Duodenal mucosa (tissue), 2 donors: ENCODE measurements at regions not wholly inside any gene's neighbourhood (a gene's known extent, or its start where the extent isn't known, plus 50 kb on each side); places are given as distances from the start of the nearest gene placed in this dataset.

Experiments
- H3K27ac ChIP-seq: one replicate; pipeline ENCODE4 v1.7.0; 2013; ENCODE audit warnings: low read depth, low read length
- H3K27me3 ChIP-seq, 2 donors: one replicate each; pipeline ENCODE4 v1.7.0; 2013; ENCODE audit warnings: low read length in 2 of 2, control low read depth in 1 of 2; ENCODE audit not compliant: insufficient read depth in 2 of 2, control insufficient read depth in 1 of 2
- H3K36me3 ChIP-seq, 2 donors: one replicate each; pipeline ENCODE4 v1.7.0; 2013; ENCODE audit warnings: low read length in 2 of 2, control low read depth in 1 of 2; ENCODE audit not compliant: insufficient read depth in 2 of 2, control insufficient read depth in 1 of 2
- H3K4me1 ChIP-seq, 2 donors: one replicate each; pipeline ENCODE4 v1.7.0; 2013; ENCODE audit warnings: low read length in 2 of 2, control low read depth in 1 of 2; ENCODE audit not compliant: insufficient read depth in 2 of 2, control insufficient read depth in 1 of 2
- H3K4me3 ChIP-seq, 2 donors: one replicate each; pipeline ENCODE4 v1.7.0; 2013; ENCODE audit warnings: low read length in 2 of 2, low read depth in 1 of 2
- H3K9ac ChIP-seq, 2 donors: one replicate each; pipeline ENCODE4 v1.7.0; 2013; ENCODE audit warnings: low read length in 2 of 2, low read depth in 1 of 2
- H3K9me3 ChIP-seq, 2 donors: one replicate each; pipeline ENCODE4 v1.7.0; 2013; ENCODE audit warnings: low read length in 2 of 2, control low read depth in 1 of 2; ENCODE audit not compliant: control insufficient read depth in 1 of 2

DNA sequence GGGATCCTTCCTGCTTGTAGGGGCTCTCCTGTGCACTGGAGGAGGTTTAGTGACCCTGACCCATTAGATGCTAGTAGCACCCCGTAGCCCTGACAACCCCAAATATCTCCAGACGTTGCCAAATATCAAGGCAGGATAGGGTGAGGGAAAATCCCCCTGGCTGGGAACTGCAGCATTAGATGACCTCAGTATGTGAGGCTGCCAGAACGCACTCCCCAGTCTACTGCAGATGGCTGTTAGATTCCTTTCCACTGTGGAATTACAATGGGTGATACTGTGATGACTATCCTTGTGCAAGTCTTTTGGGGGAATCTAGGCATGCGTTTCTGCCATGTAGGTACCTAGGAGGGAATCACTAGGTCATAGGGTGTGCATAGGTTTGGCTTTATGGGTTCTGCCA lies 226.3 kb upstream of the KCNG1 start:
- H3K9ac ChIP-seq, result no peak overlapping the region
- no peaks in the 10 kb centered on the region for H3K9me3 ChIP-seq
- H3K4me3 ChIP-seq, result no peak overlapping the region
- peaks cover 0 to 4% of the 10 kb centered on the region in 2 donors for H3K27me3 ChIP-seq
- no peaks in the 10 kb centered on the region for H3K4me1 ChIP-seq
- H3K36me3 ChIP-seq, result no peaks in the 10 kb centered on the region
- H3K27ac ChIP-seq, result no peak overlapping the region

DNA sequence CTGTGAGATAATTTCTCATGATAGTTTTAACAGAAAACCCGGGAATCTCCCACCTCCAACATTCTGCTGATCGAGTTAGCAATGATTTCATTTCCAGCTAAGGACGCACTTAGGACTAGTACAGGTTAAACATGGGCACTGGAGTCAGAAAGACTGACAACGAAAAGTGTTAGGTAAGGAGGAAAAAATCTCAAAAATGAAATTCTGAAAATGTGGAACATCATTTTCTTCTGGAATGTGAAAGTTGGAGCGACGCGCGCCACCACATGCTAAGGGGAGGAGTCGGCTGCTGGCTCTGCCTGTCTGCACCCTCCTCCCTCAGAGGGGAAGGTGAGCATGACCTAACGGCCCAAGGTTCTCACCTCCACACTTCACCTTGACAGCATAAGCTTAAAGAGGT lies 221.6 kb upstream of the KCNG1 start:
- no peak overlapping the region for H3K27ac ChIP-seq
- no peaks in the 10 kb centered on the region for H3K4me1 ChIP-seq
- no peak overlapping the region for H3K4me3 ChIP-seq
- no peaks in the 10 kb centered on the region for H3K36me3 ChIP-seq
- H3K9ac ChIP-seq, result no peak overlapping the region
- peaks cover 0 to 3% of the 10 kb centered on the region in 2 donors for H3K27me3 ChIP-seq
- H3K9me3 ChIP-seq, result peaks cover 0 to 5% of the 10 kb centered on the region in 2 donors

DNA sequence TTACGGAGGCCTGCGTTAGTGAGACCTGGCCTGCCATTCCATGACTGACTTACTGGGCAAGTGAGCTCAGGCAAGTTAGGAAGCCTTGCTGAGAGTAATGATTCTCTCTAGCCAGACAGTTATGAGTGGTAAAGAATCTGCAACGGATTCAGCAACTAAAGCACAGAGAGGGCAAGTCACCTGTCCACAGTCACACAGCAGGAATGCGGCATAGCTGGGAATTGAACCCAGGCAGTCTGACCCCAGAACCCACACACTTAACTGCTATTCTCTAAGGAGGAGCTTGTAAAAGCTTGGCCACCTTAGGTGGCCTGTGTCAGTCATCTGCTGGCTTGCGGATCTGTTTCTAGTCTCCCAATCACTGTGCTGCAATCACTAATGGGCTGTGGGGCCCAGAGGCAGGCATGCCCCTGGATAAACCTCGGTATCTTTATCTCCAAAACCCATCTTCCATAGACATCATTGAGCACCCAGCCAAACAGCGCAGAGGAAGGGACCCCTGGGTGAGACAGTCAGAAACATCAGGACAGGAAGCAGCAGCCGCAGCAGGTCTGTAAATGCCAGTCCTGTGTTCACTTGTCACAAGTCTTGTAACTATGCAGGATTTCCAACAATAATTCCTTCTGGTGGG lies 215.9 kb upstream of the KCNG1 start:
- no peaks in the 10 kb centered on the region for H3K4me1 ChIP-seq
- peaks cover 0 to 5% of the 10 kb centered on the region in 2 donors for H3K9me3 ChIP-seq
- H3K27ac ChIP-seq, result no peak overlapping the region
- H3K27me3 ChIP-seq, result no peaks in the 10 kb centered on the region
- no peak overlapping the region for H3K9ac ChIP-seq
- H3K4me3 ChIP-seq, result no peak overlapping the region
- H3K36me3 ChIP-seq, result no peaks in the 10 kb centered on the region

DNA sequence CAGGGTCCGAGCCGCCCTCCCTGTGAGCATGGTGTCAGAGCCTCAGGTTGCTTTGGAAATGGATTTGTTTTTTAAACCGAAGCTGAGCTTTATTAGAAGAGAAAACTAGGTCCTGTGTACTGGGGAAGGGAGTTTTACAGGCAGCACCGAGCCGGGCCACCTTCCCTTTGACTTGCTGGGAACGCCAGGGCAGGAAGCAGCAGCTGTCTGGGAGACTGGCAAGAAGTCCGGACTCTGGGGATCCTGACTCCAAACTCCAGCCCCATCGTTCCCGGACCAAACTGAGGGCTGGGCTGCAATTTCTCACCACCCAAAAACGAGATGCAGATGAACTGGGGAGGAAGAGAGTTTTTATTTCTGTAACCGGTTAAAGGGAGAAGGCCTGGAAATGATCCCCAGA lies 214.9 kb upstream of the KCNG1 start:
- Histone ChIP-seq H3K27me3 (peaks cover 0 to 3% of the 10 kb centered on the region in 2 donors), H3K9me3 (peaks cover 0 to 3% of the 10 kb centered on the region in 2 donors), H3K9ac (no peak overlapping the region), H3K4me3 (no peak overlapping the region), H3K27ac (no peak overlapping the region), H3K36me3 (no peaks in the 10 kb centered on the region), H3K4me1 (no peaks in the 10 kb centered on the region)

DNA sequence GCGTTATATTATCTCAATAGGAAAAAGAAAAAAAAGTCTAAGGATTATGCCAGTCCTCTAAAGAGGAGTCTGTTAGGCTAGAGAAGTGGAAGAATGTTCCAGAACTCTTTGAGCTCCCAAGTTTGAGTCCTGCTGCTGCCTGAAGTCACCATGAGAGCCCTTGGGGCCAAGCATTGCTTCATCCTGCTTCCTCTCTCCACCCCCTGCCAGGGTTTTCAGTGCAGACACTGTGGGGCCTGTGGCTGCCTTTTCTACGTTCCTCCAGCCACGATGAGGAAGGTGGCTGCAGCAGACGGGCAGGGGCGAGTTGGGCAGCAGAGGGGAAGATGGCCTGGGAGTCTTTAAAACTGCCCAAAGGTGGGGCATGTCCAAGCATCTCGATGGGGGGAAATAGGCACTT lies 214.4 kb upstream of the KCNG1 start:
- Histone ChIP-seq H3K4me1 (no peaks in the 10 kb centered on the region), H3K36me3 (no peaks in the 10 kb centered on the region), H3K9me3 (no peaks in the 10 kb centered on the region), H3K27me3 (peaks cover 0 to 3% of the 10 kb centered on the region in 2 donors), H3K27ac (no peak overlapping the region), H3K4me3 (no peak overlapping the region), H3K9ac (no peak overlapping the region)

DNA sequence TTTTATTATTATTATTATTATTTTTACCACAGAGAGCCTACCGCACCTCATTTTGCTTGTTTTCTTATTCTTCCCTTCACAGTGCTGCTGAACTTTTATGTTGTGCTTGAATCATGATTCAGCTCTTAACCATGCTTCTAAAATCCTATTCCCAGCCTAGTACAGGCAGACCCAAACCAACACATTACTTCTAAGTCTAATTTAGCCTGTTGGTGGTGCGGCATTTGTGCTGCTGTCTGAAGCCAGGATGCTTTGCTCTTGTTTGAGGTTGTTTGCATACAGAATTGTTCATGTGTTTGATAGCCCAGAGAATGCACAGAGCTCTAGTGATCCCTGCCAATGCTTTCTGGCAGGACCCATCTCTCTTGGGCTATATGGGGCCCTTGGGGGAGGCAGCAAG lies 213.5 kb upstream of the KCNG1 start:
- Histone ChIP-seq H3K9ac (no peak overlapping the region), H3K4me3 (no peak overlapping the region), H3K27ac (no peak overlapping the region), H3K27me3 (peaks cover 4 to 6% of the 10 kb centered on the region in 2 donors), H3K4me1 (no peaks in the 10 kb centered on the region), H3K36me3 (no peaks in the 10 kb centered on the region), H3K9me3 (no peaks in the 10 kb centered on the region)

DNA sequence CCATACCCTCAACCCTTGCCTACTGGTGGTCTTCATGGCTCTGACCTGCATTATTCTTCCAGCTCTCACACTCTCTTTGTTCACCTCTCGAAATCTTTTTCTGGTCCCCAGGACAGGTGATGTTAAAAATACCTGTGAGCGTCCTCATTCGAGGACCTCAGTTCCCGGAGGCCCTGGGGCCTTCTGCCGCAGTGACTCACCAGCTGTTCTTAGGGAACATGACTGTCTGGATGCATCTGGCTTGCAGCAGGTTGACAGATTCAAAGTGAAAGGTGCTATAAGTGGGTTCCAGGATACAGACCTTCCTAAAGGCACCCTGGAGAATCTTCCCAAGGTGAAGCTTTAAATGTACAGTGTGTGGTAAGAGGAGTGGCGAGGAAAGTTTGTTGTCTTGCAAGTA lies 210.4 kb upstream of the KCNG1 start:
- H3K9me3 ChIP-seq, result no peaks in the 10 kb centered on the region
- peaks cover 9 to 11% of the 10 kb centered on the region in 2 donors for H3K27me3 ChIP-seq
- no peak overlapping the region for H3K9ac ChIP-seq
- no peaks in the 10 kb centered on the region for H3K4me1 ChIP-seq
- H3K36me3 ChIP-seq, result no peaks in the 10 kb centered on the region
- no peak overlapping the region for H3K4me3 ChIP-seq
- H3K27ac ChIP-seq, result no peak overlapping the region

DNA sequence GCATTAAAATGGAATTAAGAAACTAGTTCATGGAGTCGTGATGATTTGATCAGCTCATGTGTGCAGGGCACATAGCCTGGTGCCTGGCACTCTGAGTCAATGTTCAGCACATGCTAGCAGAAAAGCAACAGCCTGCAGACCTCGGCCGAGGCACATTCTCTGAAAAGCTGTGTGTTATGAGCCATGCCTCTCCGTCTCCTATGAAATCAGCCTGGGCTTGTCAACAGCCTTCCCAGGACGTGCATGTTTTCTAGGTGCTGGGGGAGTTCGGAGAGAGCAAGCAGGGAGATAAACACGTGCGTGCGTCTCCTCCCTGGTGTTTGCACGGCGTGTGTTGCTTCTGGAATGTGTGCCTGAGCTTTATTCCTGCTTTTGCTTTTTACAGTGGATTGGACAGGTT lies 207.8 kb upstream of the KCNG1 start:
- H3K36me3 ChIP-seq, result no peaks in the 10 kb centered on the region
- H3K4me1 ChIP-seq, result no peaks in the 10 kb centered on the region
- H3K9me3 ChIP-seq, result no peaks in the 10 kb centered on the region
- peaks cover 11 to 13% of the 10 kb centered on the region in 2 donors for H3K27me3 ChIP-seq
- H3K9ac ChIP-seq, result no peak overlapping the region
- H3K4me3 ChIP-seq, result no peak overlapping the region
- H3K27ac ChIP-seq, result no peak overlapping the region

DNA sequence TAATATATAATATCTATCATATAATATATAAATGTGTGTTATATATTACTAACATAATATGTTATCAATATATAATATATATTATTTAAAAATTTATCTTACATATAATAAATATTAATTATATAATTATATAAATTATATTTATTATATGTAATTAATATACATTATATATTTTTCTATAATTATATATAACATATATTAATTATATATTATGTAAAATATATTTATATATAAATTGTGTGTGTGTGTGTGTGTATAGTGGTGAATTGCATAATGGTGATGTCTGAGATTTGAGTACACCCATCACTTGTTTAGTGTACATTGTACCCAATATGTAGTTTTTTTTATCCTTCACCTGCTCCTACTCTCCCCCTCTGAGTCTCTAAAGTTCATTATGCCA lies 205.9 kb upstream of the KCNG1 start:
- no peaks in the 10 kb centered on the region for H3K9me3 ChIP-seq
- peaks cover 11 to 13% of the 10 kb centered on the region in 2 donors for H3K27me3 ChIP-seq
- no peak overlapping the region for H3K27ac ChIP-seq
- no peaks in the 10 kb centered on the region for H3K4me1 ChIP-seq
- H3K36me3 ChIP-seq, result no peaks in the 10 kb centered on the region
- H3K9ac ChIP-seq, result no peak overlapping the region
- no peak overlapping the region for H3K4me3 ChIP-seq

DNA sequence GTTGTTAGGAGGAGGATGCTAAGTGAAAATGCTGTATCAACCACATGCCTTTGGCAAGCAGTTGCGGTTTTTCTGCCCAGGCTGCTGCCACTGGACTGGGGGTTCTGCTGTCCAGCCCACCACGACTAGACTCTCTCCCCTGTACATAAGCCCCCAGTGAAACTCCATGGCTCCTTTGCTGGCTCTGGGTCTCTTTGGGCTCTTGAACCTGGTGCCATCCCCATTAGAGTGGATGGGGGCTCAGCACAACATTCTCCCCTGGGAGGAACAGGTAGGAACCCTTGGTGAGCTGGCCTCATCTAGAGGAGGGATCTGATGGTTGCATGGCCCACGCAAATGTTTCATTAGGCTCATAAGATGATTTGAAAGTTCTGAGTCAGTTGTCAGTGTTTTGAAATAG lies 204.8 kb upstream of the KCNG1 start:
- no peaks in the 10 kb centered on the region for H3K9me3 ChIP-seq
- H3K27ac ChIP-seq, result no peak overlapping the region
- no peaks in the 10 kb centered on the region for H3K36me3 ChIP-seq
- no peak overlapping the region for H3K9ac ChIP-seq
- H3K27me3 ChIP-seq, result peaks cover 8 to 21% of the 10 kb centered on the region in 2 donors
- no peak overlapping the region for H3K4me3 ChIP-seq
- no peaks in the 10 kb centered on the region for H3K4me1 ChIP-seq
